H9 (cell line): ENCODE measurements at regions not wholly inside any gene's neighbourhood (a gene's known extent, or its start where the extent isn't known, plus 50 kb on each side); places are given as distances from the start of the nearest gene placed in this dataset.

Source experiments
- DNase-seq: peaks from one replicate; pipeline ENCODE4 v3.0.0-alpha.2; 2017
- H2AFZ ChIP-seq: one replicate; pipeline ENCODE4 v1.6.1; 2013; ENCODE audit warnings: mild to moderate bottlenecking, low read length, control low read depth, moderate library complexity
- H2AK5ac ChIP-seq: 2 replicates; pipeline ENCODE4 v1.6.1; 2013; ENCODE audit warnings: low read length, control low read depth, mixed read lengths; ENCODE audit not compliant: insufficient read length
- H2BK120ac ChIP-seq: one replicate; pipeline ENCODE4 v1.6.1; 2013; ENCODE audit warnings: low read depth, mild to moderate bottlenecking, low read length, control low read depth, inconsistent platforms; ENCODE audit not compliant: poor library complexity, severe bottlenecking
- H2BK12ac ChIP-seq: 2 replicates; pipeline ENCODE4 v1.6.1; 2013; ENCODE audit warnings: low read length, control low read depth, mixed read lengths, low read depth; ENCODE audit not compliant: insufficient read length
- H2BK15ac ChIP-seq: 2 replicates; pipeline ENCODE4 v1.6.1; 2013; ENCODE audit warnings: low read depth, low read length, control low read depth
- H2BK20ac ChIP-seq: one replicate; pipeline ENCODE4 v1.6.1; 2013; ENCODE audit warnings: low read depth, mild to moderate bottlenecking, low read length, control low read depth, inconsistent platforms; ENCODE audit not compliant: poor library complexity, severe bottlenecking
- H2BK5ac ChIP-seq: 2 replicates; pipeline ENCODE4 v1.6.1; 2013; ENCODE audit warnings: low read length, control low read depth, mixed read lengths; ENCODE audit not compliant: insufficient read length
- H3K14ac ChIP-seq: 2 replicates; pipeline ENCODE4 v1.6.1; 2013; ENCODE audit warnings: low read length, control low read depth; ENCODE audit not compliant: insufficient read depth
- H3K18ac ChIP-seq: 2 replicates; pipeline ENCODE4 v1.6.1; 2013; ENCODE audit warnings: low read depth, mild to moderate bottlenecking, mixed read lengths, low read length, control low read depth; ENCODE audit not compliant: insufficient read length
- H3K23ac ChIP-seq: 2 replicates; pipeline ENCODE4 v1.6.1; 2013; ENCODE audit warnings: low read length, control low read depth, mixed read lengths, low read depth; ENCODE audit not compliant: insufficient read length
- H3K23me2 ChIP-seq: 2 replicates; pipeline ENCODE4 v1.6.1; 2013; ENCODE audit warnings: low read depth, mild to moderate bottlenecking, mixed read lengths, low read length, control low read depth; ENCODE audit not compliant: insufficient read length, poor library complexity, severe bottlenecking
- H3K27ac ChIP-seq: 2 replicates; pipeline ENCODE4 v1.5.1; 2013; ENCODE audit warnings: low read length, control low read depth, mixed read lengths, low read depth; ENCODE audit not compliant: insufficient read length
- H3K27me3 ChIP-seq: 2 replicates; pipeline ENCODE4 v1.6.1; 2013; ENCODE audit warnings: low read length, control low read depth, inconsistent platforms; ENCODE audit not compliant: insufficient read depth
- H3K4ac ChIP-seq: 2 replicates; pipeline ENCODE4 v1.6.1; 2013; ENCODE audit warnings: low read depth, mild to moderate bottlenecking, control low read depth, inconsistent platforms, low read length, moderate library complexity
- H3K4me1 ChIP-seq: 2 replicates; pipeline ENCODE4 v1.6.1; 2013; ENCODE audit warnings: low read length, control low read depth, inconsistent platforms; ENCODE audit not compliant: insufficient read depth
- H3K4me2 ChIP-seq: 2 replicates; pipeline ENCODE4 v1.6.1; 2013; ENCODE audit warnings: low read length, control low read depth, mixed read lengths; ENCODE audit not compliant: insufficient read length, insufficient read depth
- H3K56ac ChIP-seq: 2 replicates; pipeline ENCODE4 v1.6.1; 2013; ENCODE audit warnings: low read depth, mild to moderate bottlenecking, mixed read lengths, low read length, control low read depth; ENCODE audit not compliant: insufficient read length
- H3K79me1 ChIP-seq: 2 replicates; pipeline ENCODE4 v1.6.1; 2013; ENCODE audit warnings: low read depth, mild to moderate bottlenecking, moderate library complexity, low read length, control low read depth, inconsistent platforms; ENCODE audit not compliant: insufficient read depth, poor library complexity, severe bottlenecking
- H3K79me2 ChIP-seq: 2 replicates; pipeline ENCODE4 v1.6.1; 2013; ENCODE audit warnings: low read length, control low read depth, inconsistent platforms; ENCODE audit not compliant: insufficient read depth
- H3K9ac ChIP-seq: 2 replicates; pipeline ENCODE4 v1.6.1; 2013; ENCODE audit warnings: low read length, control low read depth, mixed read lengths; ENCODE audit not compliant: insufficient read length; ENCODE audit errors: extremely low read depth
- H3K9me3 ChIP-seq: one replicate; pipeline ENCODE4 v1.6.1; 2013; ENCODE audit warnings: low read depth, low read length, inconsistent platforms; ENCODE audit not compliant: control insufficient read depth
- H3T11ph ChIP-seq: one replicate; pipeline ENCODE4 v1.6.1; 2013; ENCODE audit warnings: mild to moderate bottlenecking, low read length, control low read depth, inconsistent platforms
- H4K20me1 ChIP-seq: one replicate; pipeline ENCODE4 v1.6.1; 2013; ENCODE audit not compliant: control insufficient read depth, insufficient read length, insufficient read depth
- H4K5ac ChIP-seq: 2 replicates; pipeline ENCODE4 v1.6.1; 2013; ENCODE audit warnings: low read depth, mild to moderate bottlenecking, mixed read lengths, low read length, control low read depth; ENCODE audit not compliant: insufficient read length
- H4K8ac ChIP-seq: replicated peaks from 2 replicates; pipeline ENCODE4 v1.6.1; 2013; ENCODE audit warnings: low read length, control low read depth, mixed read lengths, low read depth; ENCODE audit not compliant: insufficient read length
- H4K91ac ChIP-seq: 2 replicates; pipeline ENCODE4 v1.6.1; 2013; ENCODE audit warnings: low read depth, mild to moderate bottlenecking, moderate library complexity, mixed read lengths, low read length, control low read depth; ENCODE audit not compliant: insufficient read length
- H3K27ac Mint-ChIP-seq, 3 experiments: 2 replicates in 2 of 3; 3 replicates in 1 of 3; pipeline ENCODE4 v1.8.0; 2020 to 2021; ENCODE audit warnings: mixed read lengths in 3 of 3, mild to moderate bottlenecking in 1 of 3, moderate library complexity in 1 of 3
- H3K27me3 Mint-ChIP-seq: 2 replicates; pipeline ENCODE4 v1.8.0; 2021; ENCODE audit warnings: low read depth, mild to moderate bottlenecking, moderate library complexity, mixed read lengths
- H3K36me3 Mint-ChIP-seq, 3 experiments: 2 replicates in 2 of 3; 3 replicates in 1 of 3; pipeline ENCODE4 v1.8.0; 2020 to 2021; ENCODE audit warnings: low read depth in 3 of 3, mixed read lengths in 3 of 3; ENCODE audit not compliant: insufficient read depth in 1 of 3
- H3K4me1 Mint-ChIP-seq, 2 experiments: 2 replicates each; pipeline ENCODE4 v1.8.0; 2020; ENCODE audit warnings: mixed read lengths in 2 of 2
- H3K4me3 Mint-ChIP-seq, 2 experiments: 2 replicates in 1 of 2; 3 replicates in 1 of 2; pipeline ENCODE4 v1.8.0; 2020 to 2021; ENCODE audit warnings: mild to moderate bottlenecking in 2 of 2, mixed read lengths in 2 of 2, moderate library complexity in 1 of 2
- H3K9me3 Mint-ChIP-seq, 2 experiments: 2 replicates in 1 of 2; 3 replicates in 1 of 2; pipeline ENCODE4 v1.8.0; 2020; ENCODE audit warnings: mild to moderate bottlenecking in 2 of 2, mixed read lengths in 2 of 2, moderate library complexity in 1 of 2
- CTCF ChIP-seq: fragments of 200-600 bp; sonication (generic); conservative IDR thresholded peaks from 3 replicates; pipeline ENCODE4 v1.8.0; 2021; ENCODE audit warnings: antibody characterized with exemption, mild to moderate bottlenecking
- WGBS: extraction: QIAGEN DNeasy Blood & Tissue Kit; methylation state at CpG from one replicate; pipeline ENCODE4 v1.1.7; 2013; ENCODE audit warnings: missing lambda C conversion rate, low lambda C conversion rate, mixed read lengths; ENCODE audit not compliant: insufficient read length; ENCODE audit errors: extremely low coverage; 5-methylcytosine and 5-hydroxymethylcytosine counted together

GRCh38 chr2:15883684-15884083, 56.7 kb upstream of the MYCN start:
- DNase-seq = no peak
- Histone ChIP-seq H3K4me2 (no peak overlapping the region), H3K18ac (no peak overlapping the region), H3K9ac (no peak overlapping the region), H2AFZ (peak overlapping the region; percentile 48), H3K27ac (no peak overlapping the region), H3K4ac (no peak overlapping the region), H2BK5ac (no peak overlapping the region), H4K20me1 (no peaks in the 10 kb centered on the region), H3K79me1 (no peaks in the 10 kb centered on the region), H3K79me2 (no peaks in the 10 kb centered on the region), H3T11ph (no peak overlapping the region), H3K14ac (no peak overlapping the region), H2BK20ac (no peak overlapping the region), H2BK12ac (no peak overlapping the region), H3K23me2 (no peaks in the 10 kb centered on the region), H3K23ac (no peak overlapping the region), H3K4me1 (no peaks in the 10 kb centered on the region), H2BK120ac (no peak overlapping the region), H4K5ac (no peak overlapping the region), H3K27me3 (no peaks in the 10 kb centered on the region), H3K56ac (no peak overlapping the region), H3K9me3 (no peaks in the 10 kb centered on the region), H2BK15ac (no peak overlapping the region), H4K8ac (no peak overlapping the region), H4K91ac (no peak overlapping the region), H2AK5ac (no peak overlapping the region)
- no peaks in the 10 kb centered on the region for H3K27me3 Mint-ChIP-seq
- H3K27ac Mint-ChIP-seq = no peak overlapping the region
- no peak for TF ChIP-seq CTCF
- H3K9me3 Mint-ChIP-seq = peaks cover 2 to 4% of the 10 kb centered on the region in 2 experiments; a peak in 3 of 5 replicates
- no CpG with 5 or more reads among the region's 2 CpGs for WGBS
- peaks cover 4 to 15% of the 10 kb centered on the region in 2 experiments for H3K4me1 Mint-ChIP-seq
- H3K36me3 Mint-ChIP-seq = no peaks in the 10 kb centered on the region
- H3K4me3 Mint-ChIP-seq = no peak overlapping the region
